ENCODE measurements at regions not wholly inside any gene's neighbourhood (a gene's known extent, or its start where the extent isn't known, plus 50 kb on each side); places are given as distances from the start of the nearest gene placed in this dataset.

- DNase-seq (ENCODE audit: low spot score) = no peak
- no peak for TF ChIP-seq CTCF (IDR thresholded peaks at IDR 0.05; ENCODE audit: borderline replicate concordance, control extremely low read depth, extremely low read depth, insufficient read depth, missing control alignments)
- in situ Hi-C loops (cut with MboI; ENCODE audit: low sequenced_read_pairs, unreplicated experiment) = no loop called here
Observed at GRCh38 chr20:1775117-1775516, 117.5 kb upstream of the SIRPG start.

GRCh38 chr20:1774479-1774878 is 116.9 kb upstream of the SIRPG start:
- no peak for DNase-seq (ENCODE audit: low spot score)
- no peak for TF ChIP-seq CTCF (IDR thresholded peaks at IDR 0.05; ENCODE audit: borderline replicate concordance, control extremely low read depth, extremely low read depth, insufficient read depth, missing control alignments)
- in situ Hi-C loops (cut with MboI; ENCODE audit: low sequenced_read_pairs, unreplicated experiment) = loop anchor here (25.0 kb wide), 1 partner anchor 388 kb away; no protein-coding TSS in a partner anchor

- no peak for DNase-seq (ENCODE audit: low spot score)
- TF ChIP-seq CTCF (IDR thresholded peaks at IDR 0.05; ENCODE audit: borderline replicate concordance, control extremely low read depth, extremely low read depth, insufficient read depth, missing control alignments) = no peak
- in situ Hi-C loops (cut with MboI; ENCODE audit: low sequenced_read_pairs, unreplicated experiment) = loop anchor here (25.0 kb wide), 1 partner anchor 388 kb away; no protein-coding TSS in a partner anchor
Observed at GRCh38 chr20:1773816-1774215, 116.2 kb upstream of the SIRPG start.

- in situ Hi-C loops (cut with MboI; ENCODE audit: low sequenced_read_pairs, unreplicated experiment) = loop anchor here (25.0 kb wide), 1 partner anchor 393 kb away; no protein-coding TSS in a partner anchor
- TF ChIP-seq CTCF (IDR thresholded peaks at IDR 0.05; ENCODE audit: borderline replicate concordance, control extremely low read depth, extremely low read depth, insufficient read depth, missing control alignments) = no peak
- no peak for DNase-seq (ENCODE audit: low spot score)
Observed at GRCh38 chr20:1769491-1769890, 111.9 kb upstream of the SIRPG start.

- TF ChIP-seq CTCF (IDR thresholded peaks at IDR 0.05; ENCODE audit: borderline replicate concordance, control extremely low read depth, extremely low read depth, insufficient read depth, missing control alignments) = no peak
- in situ Hi-C loops (cut with MboI; ENCODE audit: low sequenced_read_pairs, unreplicated experiment) = loop anchor here (25.0 kb wide), 1 partner anchor 396 kb away; no protein-coding TSS in a partner anchor
- no peak for DNase-seq (ENCODE audit: low spot score)
Observed at GRCh38 chr20:1766731-1767130, 109.2 kb upstream of the SIRPG start.

- in situ Hi-C loops (cut with MboI; ENCODE audit: low sequenced_read_pairs, unreplicated experiment) = loop anchor here (25.0 kb wide), 1 partner anchor 398 kb away; no protein-coding TSS in a partner anchor
- DNase-seq (ENCODE audit: low spot score) = peak; percentile 64
- peak; percentile 81 for TF ChIP-seq CTCF (IDR thresholded peaks at IDR 0.05; ENCODE audit: borderline replicate concordance, control extremely low read depth, extremely low read depth, insufficient read depth, missing control alignments)
Observed at GRCh38 chr20:1764136-1765033, 106.8 kb upstream of the SIRPG start.

All from GM13976 (cell line).